Upper lobe of left lung (tissue), 4 donors: ENCODE measurements at regions not wholly inside any gene's neighbourhood (a gene's known extent, or its start where the extent isn't known, plus 50 kb on each side); places are given as distances from the start of the nearest gene placed in this dataset.

Source experiments
- CTCF ChIP-seq, 6 experiments: fragments of 450-650 bp in 4 of 6; fragments of 200-600 bp in 2 of 6; sonication (generic) in 2 of 6; IDR thresholded peaks; one replicate each; pipeline ENCODE4 v1.5.1; 2016 to 2019; ENCODE audit warnings: antibody characterized with exemption in 6 of 6
- POLR2A ChIP-seq, 4 donors: fragments of 450-650 bp; IDR thresholded peaks; one replicate each; pipeline ENCODE4 v1.5.1; 2016 to 2017; ENCODE audit warnings: antibody characterized with exemption in 4 of 4, mild to moderate bottlenecking in 2 of 4
- POLR2AphosphoS5 ChIP-seq, 2 donors: sonication (generic); formaldehyde crosslinking; IDR thresholded peaks; one replicate each; pipeline ENCODE4 v1.5.1; 2017; ENCODE audit warnings: antibody characterized with exemption in 2 of 2

- TF ChIP-seq POLR2A (IDR thresholded peaks at IDR 0.05) (no peak), CTCF (IDR thresholded peaks at IDR 0.05) (no peak), POLR2AphosphoS5 (IDR thresholded peaks at IDR 0.05) (no peak)
Measured at GRCh38 chr9:110033869-110034268, 174.1 kb downstream of the C9orf152 start.
